ENCODE measurements at regions not wholly inside any gene's neighbourhood (a gene's known extent, or its start where the extent isn't known, plus 50 kb on each side); places are given as distances from the start of the nearest gene placed in this dataset.
"Not testable (repeated sequence)": the region's sequence is repeated elsewhere in the genome, so short reads cannot be mapped to it uniquely, and the experiment has no call there.

GRCh38 chr15:57878573-57878972 is 172.1 kb downstream of the POLR2M start:
- DNase-seq (ENCODE audit: low read depth) = peak; percentile 21

- peak; percentile 56 for DNase-seq (ENCODE audit: low read depth)
These were observed 174.8 kb downstream of the POLR2M start for GRCh38 chr15:57881361-57881760.

GRCh38 chr15:57881972-57882371 is 175.5 kb downstream of the POLR2M start:
- DNase-seq (ENCODE audit: low read depth) = no peak

DNA sequence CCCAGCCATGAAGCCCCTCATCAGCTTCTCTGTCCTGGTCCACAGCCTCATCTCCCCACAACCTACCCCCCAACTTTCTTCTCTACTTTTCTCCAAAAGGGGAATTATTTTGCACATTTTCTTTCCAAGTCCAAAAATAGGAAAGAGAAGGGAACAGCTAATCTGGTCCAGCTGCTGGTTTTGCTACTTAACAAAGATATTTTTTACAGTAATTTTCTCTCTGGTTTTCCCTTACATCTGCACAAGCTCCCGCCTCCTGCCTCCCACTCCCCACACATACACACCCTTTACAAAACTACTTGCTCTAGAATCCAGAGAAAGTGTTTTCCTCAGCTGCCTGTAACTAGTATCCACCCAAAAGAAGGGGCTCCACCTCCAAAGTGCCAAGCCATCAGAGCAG is 177.2 kb downstream of the POLR2M start:
- no peak for DNase-seq (ENCODE audit: low read depth)

DNA sequence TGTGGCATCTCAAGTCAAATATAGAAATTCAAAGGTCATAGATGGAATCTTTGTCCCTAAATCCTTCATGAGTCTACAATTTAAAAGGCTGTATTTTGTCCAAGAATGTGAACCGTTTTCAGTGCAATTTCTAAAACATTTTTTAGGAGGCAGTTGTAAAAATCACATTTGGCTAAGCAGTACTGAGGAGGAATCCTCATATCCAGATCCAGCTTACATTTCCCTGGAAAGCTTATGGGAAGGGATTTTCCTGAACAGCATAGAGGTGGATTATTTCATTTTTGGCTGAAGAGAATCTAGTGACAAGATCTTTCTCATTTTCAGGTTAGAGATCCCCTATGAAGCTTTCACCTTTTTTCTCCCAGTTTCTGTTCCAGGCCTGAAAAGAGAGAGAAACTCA is 178.4 kb downstream of the POLR2M start:
- no peak for DNase-seq (ENCODE audit: low read depth)

- DNase-seq (ENCODE audit: low read depth) = no peak
These were observed 178.9 kb downstream of the POLR2M start for GRCh38 chr15:57885435-57885834.

- DNase-seq (ENCODE audit: low read depth) = no peak
These were observed 177.7 kb downstream of the ALDH1A2 start for GRCh38 chr15:57887825-57888224.

DNA sequence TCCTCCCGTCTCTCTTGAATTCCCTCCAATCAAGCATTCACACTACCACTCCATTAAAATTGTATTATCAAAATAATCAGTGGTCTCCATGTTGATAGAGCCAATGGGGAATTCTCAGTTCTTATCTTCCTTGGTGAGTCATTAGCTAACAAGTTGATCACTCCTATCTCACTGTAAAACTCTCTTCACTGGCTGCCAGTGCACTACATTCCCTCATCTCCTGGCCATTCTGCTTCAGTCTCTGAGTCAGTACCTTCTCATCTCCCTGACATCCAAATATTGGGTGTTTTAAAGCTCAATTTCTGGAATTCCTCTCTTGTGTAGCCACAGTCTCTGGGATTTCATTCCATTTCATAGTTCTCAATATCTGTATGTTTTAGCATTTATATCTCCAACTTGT is 175.2 kb downstream of the ALDH1A2 start:
- no peak for DNase-seq (ENCODE audit: low read depth)

DNA sequence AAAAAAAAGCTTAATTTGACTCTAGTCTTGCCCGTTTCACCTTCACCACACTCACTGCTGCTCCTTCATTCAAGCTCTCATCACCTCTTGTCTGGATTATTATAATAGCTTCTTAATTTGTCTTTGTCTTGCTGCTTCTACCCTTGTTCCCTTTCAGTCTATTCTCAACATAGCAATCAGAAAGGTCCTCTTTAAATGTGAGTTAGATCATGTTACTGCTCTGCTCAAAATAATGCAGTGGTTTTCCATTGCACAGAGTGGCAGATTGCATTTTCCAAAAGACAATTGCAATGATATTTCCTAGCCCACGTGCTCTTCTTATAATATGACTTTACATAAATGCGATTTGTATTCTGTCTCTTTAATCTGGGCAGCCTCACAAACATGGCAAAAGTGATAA is 174.6 kb downstream of the ALDH1A2 start:
- DNase-seq (ENCODE audit: low read depth) = no peak

DNA sequence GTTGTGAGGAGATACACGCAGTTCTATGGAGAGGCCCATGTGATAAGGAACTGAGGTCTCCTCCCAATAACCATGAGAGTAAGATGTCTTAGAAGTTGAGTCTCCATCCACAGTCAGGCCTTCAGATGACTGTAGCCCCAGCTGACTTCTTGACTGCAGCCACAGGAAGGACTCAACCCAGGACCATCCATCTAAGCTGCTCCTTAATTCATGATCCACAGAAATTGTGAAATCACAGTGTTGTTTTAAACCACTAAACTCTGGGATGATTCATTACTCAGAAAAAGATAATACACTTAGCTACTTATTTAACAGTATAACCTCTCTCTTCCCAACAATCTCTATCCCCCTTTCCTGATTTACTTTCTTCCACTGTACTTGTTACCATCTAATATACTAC is 173.3 kb downstream of the ALDH1A2 start:
- peak; percentile 39 for DNase-seq (ENCODE audit: low read depth)

DNA sequence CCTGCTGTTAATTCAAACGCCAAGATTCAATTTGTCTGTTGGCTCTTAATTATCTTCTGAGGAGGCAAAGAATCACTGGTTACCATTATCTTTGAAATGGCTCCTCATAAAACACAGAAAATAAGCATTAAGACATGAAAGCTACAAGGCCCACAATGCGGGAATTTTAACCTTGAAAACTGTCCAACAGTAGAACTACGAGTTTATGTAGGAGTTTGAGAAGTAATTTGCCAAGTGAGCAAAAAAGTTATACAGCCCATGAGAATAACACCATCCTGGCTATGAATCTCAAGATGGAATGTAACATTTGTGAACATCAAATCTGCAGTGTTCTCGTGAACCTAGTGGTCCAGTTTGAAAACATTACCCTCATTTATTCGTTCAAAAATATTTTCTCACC is 172.5 kb downstream of the ALDH1A2 start:
- no peak for DNase-seq (ENCODE audit: low read depth)

GRCh38 chr15:57895291-57895690 is 170.2 kb downstream of the ALDH1A2 start:
- DNase-seq (ENCODE audit: low read depth) = no peak

GRCh38 chr15:57896114-57896513 is 169.4 kb downstream of the ALDH1A2 start:
- no peak for DNase-seq (ENCODE audit: low read depth)

DNA sequence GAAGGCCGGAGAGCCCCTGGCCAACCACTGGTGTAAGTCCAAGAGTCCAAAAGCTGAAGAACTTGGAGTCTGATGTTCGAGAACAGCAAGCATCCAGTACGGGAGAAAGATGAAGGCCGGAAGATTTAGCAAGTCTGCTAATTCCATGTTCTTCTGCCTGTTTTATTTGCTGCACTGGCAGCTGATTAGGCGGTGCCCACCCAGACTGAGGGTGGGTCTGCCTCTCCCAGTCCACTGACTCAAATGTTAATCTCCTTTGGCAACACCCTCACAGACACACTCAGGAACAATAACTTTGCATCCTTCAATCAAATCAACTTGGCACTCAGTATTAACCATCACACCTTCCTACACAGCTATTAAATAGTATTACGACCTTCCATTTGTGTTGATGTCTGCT is 168.6 kb downstream of the ALDH1A2 start:
- not testable (repeated sequence) for DNase-seq (ENCODE audit: low read depth)

DNA sequence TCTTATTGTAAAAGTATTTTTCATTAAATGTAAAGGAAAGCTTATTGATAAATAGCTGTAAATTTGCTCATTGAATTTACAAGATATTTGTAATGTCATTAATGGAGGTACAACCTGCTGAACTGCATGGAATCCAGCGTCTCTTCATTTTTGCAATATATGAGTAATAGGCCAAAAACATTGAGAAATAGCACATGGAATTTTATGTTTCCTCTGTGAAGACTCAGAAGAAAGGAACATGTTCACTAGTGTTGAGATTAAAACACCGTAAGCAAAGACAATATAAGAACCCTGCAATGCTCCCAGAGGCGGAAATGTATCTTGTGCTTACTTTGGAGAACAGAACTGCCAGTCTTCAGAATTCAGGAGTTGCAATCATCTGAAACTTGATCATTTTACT is 167.6 kb downstream of the ALDH1A2 start:
- DNase-seq (ENCODE audit: low read depth) = no peak

GRCh38 chr15:57902155-57902554 is 163.4 kb downstream of the ALDH1A2 start:
- DNase-seq (ENCODE audit: low read depth) = no peak
